ENCODE measurements at regions not wholly inside any gene's neighbourhood (a gene's known extent, or its start where the extent isn't known, plus 50 kb on each side); places are given as distances from the start of the nearest gene placed in this dataset.

GRCh38 chr6:3960754-3961361 is 111.7 kb downstream of the FAM50B start:
- no peaks in the 10 kb centered on the region for H3K9me3 ChIP-seq
- no peaks in the 10 kb centered on the region for H3K4me1 ChIP-seq
- no peaks in the 10 kb centered on the region for H3K36me3 ChIP-seq
- no peak overlapping the region for H3K27ac ChIP-seq
- H3K4me3 ChIP-seq = no peak overlapping the region
- DNase-seq = no peak
- TF ChIP-seq POLR2A (IDR thresholded peaks at IDR 0.05) (no peak), CTCF (IDR thresholded peaks at IDR 0.05) (no peak)
- no peaks in the 10 kb centered on the region for H3K27me3 ChIP-seq

- no peak overlapping the region for H3K27ac ChIP-seq
- TF ChIP-seq CTCF (IDR thresholded peaks at IDR 0.05) (no peak), POLR2A (IDR thresholded peaks at IDR 0.05) (no peak)
- no peaks in the 10 kb centered on the region for H3K9me3 ChIP-seq
Measured at GRCh38 chr6:3961581-3962215, 112.5 kb downstream of the FAM50B start.

GRCh38 chr6:3962291-3963280 is 113.4 kb downstream of the FAM50B start:
- Histone ChIP-seq H3K4me3 (no peak overlapping the region), H3K36me3 (no peaks in the 10 kb centered on the region), H3K4me1 (no peaks in the 10 kb centered on the region), H3K27ac (no peak overlapping the region), H3K27me3 (no peaks in the 10 kb centered on the region), H3K9me3 (no peaks in the 10 kb centered on the region)
- TF ChIP-seq CTCF (IDR thresholded peaks at IDR 0.05) (no peak), POLR2A (IDR thresholded peaks at IDR 0.05) (no peak)
- DNase-seq = no peak

More at GRCh38 chr6:3961581-3962215, 112.5 kb downstream of the FAM50B start:
- Histone ChIP-seq H3K4me3 (no peak overlapping the region), H3K36me3 (no peaks in the 10 kb centered on the region), H3K4me1 (no peaks in the 10 kb centered on the region), H3K27me3 (no peaks in the 10 kb centered on the region)
- DNase-seq = no peak

- Histone ChIP-seq H3K4me3 (no peak overlapping the region), H3K4me1 (no peaks in the 10 kb centered on the region), H3K9me3 (no peaks in the 10 kb centered on the region), H3K27me3 (no peaks in the 10 kb centered on the region), H3K27ac (no peak overlapping the region), H3K36me3 (no peaks in the 10 kb centered on the region)
- DNase-seq = no peak
- no peak for TF ChIP-seq CTCF (IDR thresholded peaks at IDR 0.05)
- TF ChIP-seq POLR2A (IDR thresholded peaks at IDR 0.05) = no peak
Measured at GRCh38 chr6:3963426-3963825, 114.3 kb downstream of the FAM50B start.

GRCh38 chr6:3965071-3965718 is 113.7 kb downstream of the FAM217A start:
- no peaks in the 10 kb centered on the region for H3K9me3 ChIP-seq
- no peak for TF ChIP-seq CTCF (IDR thresholded peaks at IDR 0.05)
- TF ChIP-seq POLR2A (IDR thresholded peaks at IDR 0.05) = no peak
- H3K4me3 ChIP-seq = no peak overlapping the region
- no peak overlapping the region for H3K27ac ChIP-seq
- H3K27me3 ChIP-seq = no peaks in the 10 kb centered on the region
- no peaks in the 10 kb centered on the region for H3K36me3 ChIP-seq
- H3K4me1 ChIP-seq = no peaks in the 10 kb centered on the region
- DNase-seq = no peak
